PC-3 (cell line): ENCODE measurements at regions not wholly inside any gene's neighbourhood (a gene's known extent, or its start where the extent isn't known, plus 50 kb on each side); places are given as distances from the start of the nearest gene placed in this dataset.

Experiments
- ATAC-seq: fragments of 200-7000 bp; cut with Tn5 transposase; 2 replicates; pipeline ENCODE4 v1.9.1; 2020; ENCODE audit warnings: mild to moderate bottlenecking, moderate library complexity
- BruUV-seq: library from RNA; stranded (reverse); fragments of 400-500 nt; replicated peaks from 2 replicates; lab custom pipeline; 2021; lab: Mats Ljungman, UMichigan
- CTCF ChIA-PET: fragments of 300-600 bp; sonication (Branson Sonifier 250); formaldehyde crosslinking; loops from one replicate; lab custom pipeline; 2022; ENCODE audit warnings: antibody characterized with exemption; lab: Charles Lee
- POLR2A ChIA-PET: fragments of 300-600 bp; sonication (Branson Sonifier 250); formaldehyde crosslinking; loops from one replicate; lab custom pipeline; 2022; ENCODE audit warnings: antibody characterized with exemption; ENCODE audit not compliant: unreplicated experiment; lab: Charles Lee
- DNase-seq: peaks from one replicate; pipeline ENCODE4 v3.0.0-alpha.2; 2015
- H2AFZ ChIP-seq: fragments of 300-600 bp; sonication (generic); 2 replicates; pipeline ENCODE4 v1.6.0; 2016; ENCODE audit warnings: antibody characterized with exemption, low read length
- H3F3A ChIP-seq: fragments of 300-600 bp; sonication (generic); one replicate; pipeline ENCODE4 v1.6.0; 2017; ENCODE audit warnings: antibody characterized with exemption, low read length, control low read depth, mild to moderate bottlenecking; ENCODE audit not compliant: unreplicated experiment
- H3K27ac ChIP-seq: fragments of 300-600 bp; sonication (generic); 2 replicates; pipeline ENCODE4 v1.5.1; 2016; ENCODE audit warnings: mild to moderate bottlenecking, low read length
- H3K27me3 ChIP-seq: fragments of 300-600 bp; sonication (generic); 2 replicates; pipeline ENCODE4 v1.6.1; 2016; ENCODE audit warnings: low read length, mixed read lengths
- H3K36me3 ChIP-seq: fragments of 300-600 bp; sonication (generic); 2 replicates; pipeline ENCODE4 v1.6.1; 2016; ENCODE audit warnings: low read depth, mixed run types, low read length, mixed read lengths
- H3K4me1 ChIP-seq: fragments of 300-600 bp; sonication (generic); 2 replicates; pipeline ENCODE4 v1.5.1; 2016; ENCODE audit warnings: low read length; ENCODE audit not compliant: insufficient read depth
- H3K4me2 ChIP-seq: fragments of 300-600 bp; sonication (generic); 2 replicates; pipeline ENCODE4 v1.6.0; 2016; ENCODE audit warnings: low read length
- H3K4me3 ChIP-seq: fragments of 300-600 bp; sonication (generic); 2 replicates; pipeline ENCODE4 v1.5.1; 2016; ENCODE audit warnings: mild to moderate bottlenecking, low read length, mixed read lengths
- H3K79me2 ChIP-seq: fragments of 300-600 bp; sonication (generic); 2 replicates; pipeline ENCODE4 v1.6.1; 2017; ENCODE audit warnings: low read length, mixed read lengths
- H3K9ac ChIP-seq: fragments of 300-600 bp; sonication (generic); 2 replicates; pipeline ENCODE4 v1.6.0; 2016; ENCODE audit warnings: mild to moderate bottlenecking, low read length
- H3K9me2 ChIP-seq: fragments of 300-600 bp; sonication (generic); replicated peaks from 2 replicates; pipeline ENCODE4 v1.6.1; 2016; ENCODE audit warnings: mixed run types, low read length, mixed read lengths
- H3K9me3 ChIP-seq: fragments of 300-600 bp; sonication (generic); 2 replicates; pipeline ENCODE4 v1.6.1; 2016; ENCODE audit warnings: low read length, mixed read lengths
- H4K20me1 ChIP-seq: fragments of 300-600 bp; sonication (generic); 2 replicates; pipeline ENCODE4 v1.6.1; 2016; ENCODE audit warnings: low read length, mixed read lengths
- CTCF ChIP-seq: fragments of 300-600 bp; sonication (generic); conservative IDR thresholded peaks from 2 replicates; pipeline ENCODE4 v1.5.1; 2017; ENCODE audit warnings: antibody characterized with exemption, low read depth, mild to moderate bottlenecking, low read length
- EZH2 ChIP-seq: fragments of 300-600 bp; sonication (generic); IDR thresholded peaks from one replicate; pipeline ENCODE4 v1.6.1; 2017; ENCODE audit warnings: antibody characterized with exemption, mild to moderate bottlenecking, low read length; ENCODE audit not compliant: unreplicated experiment
- EZH2phosphoT487 ChIP-seq: fragments of 300-600 bp; sonication (generic); IDR thresholded peaks from 2 replicates; pipeline ENCODE4 v1.6.1; 2018; ENCODE audit warnings: mild to moderate bottlenecking, antibody characterized with exemption, low read length, borderline replicate concordance
- intact Hi-C: fragments of 100-400 bp; cut with micrococcal nuclease; formaldehyde crosslinking; loops from 2 replicates; pipeline ENCODE4 v1.9.0; 2023

- CTCF ChIA-PET = no interaction called here
- POLR2A ChIA-PET = no interaction called here
- no peak for ATAC-seq
Measured at GRCh38 chr2:58720033-58720769, 479.1 kb upstream of the FANCL start.

GRCh38 chr2:58715344-58715743, 474.2 kb upstream of the FANCL start:
- Histone ChIP-seq H3K9me2 (no peaks in the 10 kb centered on the region), H2AFZ (no peak overlapping the region), H3K79me2 (no peaks in the 10 kb centered on the region), H3K36me3 (no peaks in the 10 kb centered on the region), H3K27me3 (peaks cover 79% of the 10 kb centered on the region), H3K4me2 (no peak overlapping the region), H3K4me1 (no peaks in the 10 kb centered on the region), H3K9ac (no peak overlapping the region), H3K4me3 (no peak overlapping the region), H3K27ac (no peak overlapping the region), H4K20me1 (no peaks in the 10 kb centered on the region), H3K9me3 (no peaks in the 10 kb centered on the region), H3F3A (no peaks in the 10 kb centered on the region)
- POLR2A ChIA-PET = no interaction called here
- DNase-seq (no peak), ATAC-seq (no peak)
- TF ChIP-seq EZH2phosphoT487 (no peak), EZH2 (no peak), CTCF (no peak)
- intact Hi-C loops = loop anchor here (5.0 kb wide), 1 partner anchor 42 kb away; no protein-coding TSS in a partner anchor
- CTCF ChIA-PET = no interaction called here
- no TSS peak for BruUV-seq

More at GRCh38 chr2:58720033-58720769, 479.1 kb upstream of the FANCL start:
- H3K4me3 ChIP-seq = no peak overlapping the region
- no peaks in the 10 kb centered on the region for H3K79me2 ChIP-seq
- no peak overlapping the region for H3K27ac ChIP-seq
- intact Hi-C loops = no loop called here
- no peaks in the 10 kb centered on the region for H3F3A ChIP-seq
- no peak overlapping the region for H3K4me2 ChIP-seq
- no peak for TF ChIP-seq EZH2
- TF ChIP-seq EZH2phosphoT487 = no peak
- no peak for TF ChIP-seq CTCF
- no TSS peak for BruUV-seq
- no peak overlapping the region for H3K9ac ChIP-seq
- no peak for DNase-seq
- no peaks in the 10 kb centered on the region for H4K20me1 ChIP-seq
- H3K4me1 ChIP-seq = no peaks in the 10 kb centered on the region
- no peaks in the 10 kb centered on the region for H3K36me3 ChIP-seq
- H2AFZ ChIP-seq = no peak overlapping the region
- H3K9me3 ChIP-seq = no peaks in the 10 kb centered on the region
- no peaks in the 10 kb centered on the region for H3K9me2 ChIP-seq
- peaks cover 40% of the 10 kb centered on the region for H3K27me3 ChIP-seq

- H3K4me2 ChIP-seq = no peak overlapping the region
- DNase-seq (no peak), ATAC-seq (no peak)
- no peaks in the 10 kb centered on the region for H3K9me3 ChIP-seq
- no TSS peak for BruUV-seq
- no peak overlapping the region for H3K27ac ChIP-seq
- no peaks in the 10 kb centered on the region for H3F3A ChIP-seq
- no peaks in the 10 kb centered on the region for H3K4me1 ChIP-seq
- CTCF ChIA-PET = no interaction called here
- no peaks in the 10 kb centered on the region for H4K20me1 ChIP-seq
- no peaks in the 10 kb centered on the region for H3K79me2 ChIP-seq
- no peak overlapping the region for H3K4me3 ChIP-seq
- TF ChIP-seq EZH2phosphoT487 = no peak
- H3K36me3 ChIP-seq = no peaks in the 10 kb centered on the region
- no peak overlapping the region for H3K9ac ChIP-seq
- POLR2A ChIA-PET = no interaction called here
- peaks cover 80% of the 10 kb centered on the region for H3K27me3 ChIP-seq
- no peak overlapping the region for H2AFZ ChIP-seq
- intact Hi-C loops = no loop called here
- no peaks in the 10 kb centered on the region for H3K9me2 ChIP-seq
Measured at GRCh38 chr2:58714238-58714637, 473.1 kb upstream of the FANCL start.
